ENCODE measurements at regions not wholly inside any gene's neighbourhood (a gene's known extent, or its start where the extent isn't known, plus 50 kb on each side); places are given as distances from the start of the nearest gene placed in this dataset.

DNA sequence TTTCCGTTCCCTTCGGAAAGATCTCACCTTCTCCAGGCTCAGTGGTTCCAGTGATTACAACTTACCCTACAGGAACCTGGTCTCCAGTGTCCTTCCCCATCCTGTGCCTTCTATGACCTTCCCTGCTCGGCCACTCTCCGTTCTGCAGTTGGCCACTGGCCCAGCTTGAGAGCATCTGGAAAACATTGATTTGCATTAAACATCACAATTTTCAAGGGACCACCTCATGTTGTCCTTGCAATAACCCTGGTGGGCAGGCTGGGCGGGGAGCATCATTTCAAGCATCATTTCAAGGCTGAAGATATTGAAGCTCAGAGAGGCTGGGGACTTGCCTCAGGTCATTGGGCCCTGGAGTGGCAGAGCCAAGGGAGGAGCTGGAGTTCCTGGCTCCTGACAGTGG is 177.4 kb downstream of the SEC61B start:
- 84 to 93% methylated on average over 5 of the region's 5 CpGs for WGBS, 2 donors
- H3K9me3 ChIP-seq = no peaks in the 10 kb centered on the region
- H3K4me3 ChIP-seq (replicated peaks in 1 of 3) = no peak overlapping the region
- no peaks in the 10 kb centered on the region for H3K36me3 ChIP-seq
- intact Hi-C loops (cut with DNase I) = no loop called here
- H3K4me1 ChIP-seq = no peaks in the 10 kb centered on the region
- no peaks in the 10 kb centered on the region for H3K27me3 ChIP-seq
- TF ChIP-seq POLR2A (IDR thresholded peaks at IDR 0.05) (no peak), CTCF (IDR thresholded peaks at IDR 0.05) (no peak)
- no peak overlapping the region for H3K27ac ChIP-seq
- no peak for DNase-seq

DNA sequence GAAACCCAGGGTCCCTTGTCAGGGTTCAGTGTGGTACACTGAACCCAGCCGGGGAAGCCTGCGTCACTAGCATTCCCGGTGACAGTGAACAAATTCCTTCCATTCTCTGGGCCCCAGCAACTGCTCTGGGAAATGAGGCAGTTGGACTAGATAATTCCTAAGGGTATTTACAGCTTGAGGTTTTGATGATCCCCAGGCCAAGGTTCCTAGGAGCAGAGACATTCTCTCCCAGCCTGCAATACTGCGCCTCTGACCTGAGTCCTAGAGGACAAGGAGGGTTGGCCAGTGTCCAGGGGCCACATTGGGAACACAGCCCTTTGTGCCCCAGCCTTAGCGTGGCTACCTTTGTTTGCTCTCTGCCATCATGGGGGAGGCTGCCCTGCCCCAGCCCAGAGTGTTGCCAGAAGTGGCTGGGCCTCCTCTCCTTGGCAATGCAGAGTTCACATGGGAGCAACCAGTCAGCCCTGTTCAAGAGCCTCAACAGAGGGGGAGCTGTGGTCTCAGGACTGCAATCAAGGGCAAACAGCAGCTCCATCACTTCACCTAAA is 178.2 kb downstream of the SEC61B start:
- Histone ChIP-seq H3K27me3 (no peaks in the 10 kb centered on the region), H3K27ac (no peak overlapping the region), H3K9me3 (no peaks in the 10 kb centered on the region), H3K4me1 (no peaks in the 10 kb centered on the region), H3K36me3 (no peaks in the 10 kb centered on the region), H3K4me3 (replicated peaks in 1 of 3) (no peak overlapping the region)
- TF ChIP-seq CTCF (IDR thresholded peaks at IDR 0.05) = no peak
- no peak for TF ChIP-seq POLR2A (IDR thresholded peaks at IDR 0.05)
- intact Hi-C loops (cut with DNase I) = no loop called here
- DNase-seq = no peak
- 85 to 92% methylated on average over 4 to 5 of the region's 5 CpGs for WGBS, 2 donors

DNA sequence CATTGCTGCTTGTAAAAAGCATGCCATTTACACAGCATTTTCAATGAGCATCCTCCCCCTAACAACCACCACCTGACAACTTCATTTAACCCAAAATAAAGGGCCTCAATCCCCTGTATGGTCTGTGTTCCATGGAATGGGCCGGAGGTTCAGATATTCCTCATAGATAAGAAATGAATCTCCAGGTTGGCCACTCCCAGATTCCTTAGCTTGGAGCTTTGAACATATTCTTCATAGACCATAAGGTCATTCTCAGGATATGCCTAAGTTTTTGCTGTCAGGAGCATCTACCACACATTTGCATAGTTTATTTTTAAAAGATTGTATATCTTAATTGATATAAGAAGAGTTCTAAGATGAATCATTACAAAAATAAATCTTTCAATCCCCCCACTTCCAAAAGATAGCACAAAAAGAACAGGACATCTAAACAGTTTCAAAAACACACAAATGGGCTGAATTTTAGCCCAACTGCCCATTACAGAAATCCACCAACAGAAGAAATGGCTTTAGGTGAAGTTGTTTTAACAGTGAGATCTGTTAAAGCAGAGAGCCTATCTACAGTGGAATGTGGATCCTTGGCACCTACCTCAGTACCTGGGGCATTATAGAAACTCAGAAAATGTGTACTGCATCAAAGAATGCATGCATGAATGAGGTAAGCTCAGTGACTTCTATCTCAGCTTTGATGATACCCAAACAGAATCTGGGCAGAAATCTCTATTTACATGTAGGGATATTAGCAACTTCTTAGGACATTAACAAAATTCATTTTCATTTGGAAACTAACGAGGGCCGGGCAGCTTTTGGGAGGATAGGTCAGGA is 179.8 kb downstream of the SEC61B start:
- Histone ChIP-seq H3K36me3 (no peaks in the 10 kb centered on the region), H3K4me1 (no peaks in the 10 kb centered on the region), H3K4me3 (replicated peaks in 1 of 3) (no peak overlapping the region), H3K9me3 (no peaks in the 10 kb centered on the region), H3K27ac (no peak overlapping the region), H3K27me3 (no peaks in the 10 kb centered on the region)
- no peak for DNase-seq
- 95 to 96% methylated on average over 3 of the region's 3 CpGs for WGBS, 2 donors
- intact Hi-C loops (cut with DNase I) = no loop called here
- TF ChIP-seq POLR2A (IDR thresholded peaks at IDR 0.05) = no peak
- TF ChIP-seq CTCF (IDR thresholded peaks at IDR 0.05) = no peak

GRCh38 chr9:99403371-99403770 is 181.3 kb downstream of the SEC61B start:
- Histone ChIP-seq H3K4me1 (no peaks in the 10 kb centered on the region), H3K27ac (no peak overlapping the region), H3K27me3 (no peaks in the 10 kb centered on the region), H3K9me3 (no peaks in the 10 kb centered on the region), H3K4me3 (replicated peaks in 1 of 3) (no peak overlapping the region), H3K36me3 (no peaks in the 10 kb centered on the region)
- intact Hi-C loops (cut with DNase I) = no loop called here
- DNase-seq = no peak
- TF ChIP-seq POLR2A (IDR thresholded peaks at IDR 0.05) (no peak), CTCF (IDR thresholded peaks at IDR 0.05) (no peak)
- 94 to 95% methylated on average over 1 of the region's 1 CpG for WGBS, 2 donors

DNA sequence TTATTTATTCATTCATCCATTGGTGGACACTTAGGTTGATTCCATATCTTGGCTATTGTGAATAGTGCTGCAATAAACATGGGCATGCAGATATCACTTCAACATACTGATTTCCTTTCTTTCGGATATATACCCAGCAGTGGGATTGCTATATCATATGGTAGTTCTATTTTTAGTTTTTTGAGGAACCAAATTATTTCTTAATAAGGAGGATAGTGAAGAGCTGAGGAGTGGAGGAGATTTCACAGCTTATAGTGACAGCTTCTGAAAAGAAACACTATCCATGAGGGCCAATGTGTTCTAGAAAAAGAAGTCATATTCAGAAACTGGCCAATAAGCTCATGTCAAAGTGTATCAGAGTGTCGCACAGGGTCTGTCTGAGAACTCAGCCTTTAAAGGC is 183.3 kb downstream of the SEC61B start:
- TF ChIP-seq POLR2A (IDR thresholded peaks at IDR 0.05) (no peak), CTCF (IDR thresholded peaks at IDR 0.05) (no peak)
- no peaks in the 10 kb centered on the region for H3K4me1 ChIP-seq
- WGBS, 2 donors = 91 to 94% methylated on average over 2 of the region's 2 CpGs
- H3K27me3 ChIP-seq = no peaks in the 10 kb centered on the region
- intact Hi-C loops (cut with DNase I) = no loop called here
- DNase-seq = no peak
- no peak overlapping the region for H3K4me3 ChIP-seq (replicated peaks in 1 of 3)
- H3K27ac ChIP-seq = no peak overlapping the region
- H3K9me3 ChIP-seq = no peaks in the 10 kb centered on the region
- H3K36me3 ChIP-seq = no peaks in the 10 kb centered on the region

Data from thyroid gland (tissue), 4 donors.